Putamen (tissue), 1 donor: ENCODE measurements at regions not wholly inside any gene's neighbourhood (a gene's known extent, or its start where the extent isn't known, plus 50 kb on each side); places are given as distances from the start of the nearest gene placed in this dataset.
"Not testable (repeated sequence)": the region's sequence is repeated elsewhere in the genome, so short reads cannot be mapped to it uniquely, and the experiment has no call there.

Experiments used
- DNase-seq: peaks from one replicate; pipeline ENCODE4 v3.0.0-alpha.2; 2016; ENCODE audit warnings: low spot score

DNA sequence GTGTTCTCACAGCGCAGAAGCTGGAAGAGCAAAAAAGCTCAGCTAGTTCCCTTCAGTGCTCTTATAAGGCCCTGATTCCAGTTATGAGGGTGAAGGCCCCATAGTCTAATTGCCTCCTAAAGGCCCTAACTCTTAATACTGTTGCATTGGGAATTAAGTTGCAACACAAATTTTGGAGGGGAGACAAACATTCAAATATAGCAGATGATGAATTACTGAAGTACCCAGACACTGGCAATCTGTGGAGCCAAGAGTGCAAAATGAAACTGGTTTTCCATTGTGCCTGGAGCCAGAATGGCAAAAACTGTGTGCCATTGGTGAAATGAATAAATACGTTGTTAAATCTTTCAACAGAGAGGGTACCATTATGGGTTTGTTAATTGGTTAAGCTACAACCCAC lies 356.0 kb downstream of the PPARGC1A start:
- DNase-seq = no peak

DNA sequence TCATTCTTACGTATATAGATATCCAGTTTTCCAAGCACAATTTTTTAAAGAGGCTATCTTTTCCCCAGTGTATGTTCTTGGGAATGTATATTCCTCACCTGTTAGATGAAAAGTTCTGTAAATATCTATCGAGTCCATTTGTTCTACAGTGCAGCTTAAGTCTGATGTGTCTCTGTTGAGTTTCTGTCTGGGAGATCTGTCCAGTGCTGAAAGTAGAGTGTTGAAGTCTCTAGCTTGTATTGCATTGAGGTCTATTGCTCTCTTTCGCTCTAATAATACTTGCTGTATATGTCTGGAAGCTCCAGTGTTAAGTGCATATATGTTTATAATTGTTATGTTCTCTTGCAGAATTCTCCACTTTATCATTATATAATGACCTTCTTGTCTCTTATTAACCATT lies 373.1 kb downstream of the PPARGC1A start:
- no peak for DNase-seq

DNA sequence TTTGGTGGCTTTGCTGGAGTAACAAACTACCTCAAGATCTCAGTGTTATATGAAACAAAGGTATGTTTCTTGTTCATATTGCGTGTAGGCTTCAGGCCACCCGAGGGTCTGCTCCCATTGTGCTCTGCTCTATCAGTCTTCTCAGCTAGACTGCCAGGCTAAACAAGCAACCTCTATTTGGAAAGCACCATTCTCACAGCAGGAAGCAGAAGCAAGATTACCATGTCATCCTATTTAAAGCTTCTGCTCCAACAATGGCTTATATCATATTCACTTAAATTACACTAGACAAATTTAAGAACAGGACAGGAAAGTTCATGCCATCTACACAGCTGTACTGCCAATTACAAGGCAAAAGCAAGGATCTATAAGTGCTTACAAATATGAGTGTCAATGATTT lies 385.8 kb downstream of the PPARGC1A start:
- no peak for DNase-seq

DNA sequence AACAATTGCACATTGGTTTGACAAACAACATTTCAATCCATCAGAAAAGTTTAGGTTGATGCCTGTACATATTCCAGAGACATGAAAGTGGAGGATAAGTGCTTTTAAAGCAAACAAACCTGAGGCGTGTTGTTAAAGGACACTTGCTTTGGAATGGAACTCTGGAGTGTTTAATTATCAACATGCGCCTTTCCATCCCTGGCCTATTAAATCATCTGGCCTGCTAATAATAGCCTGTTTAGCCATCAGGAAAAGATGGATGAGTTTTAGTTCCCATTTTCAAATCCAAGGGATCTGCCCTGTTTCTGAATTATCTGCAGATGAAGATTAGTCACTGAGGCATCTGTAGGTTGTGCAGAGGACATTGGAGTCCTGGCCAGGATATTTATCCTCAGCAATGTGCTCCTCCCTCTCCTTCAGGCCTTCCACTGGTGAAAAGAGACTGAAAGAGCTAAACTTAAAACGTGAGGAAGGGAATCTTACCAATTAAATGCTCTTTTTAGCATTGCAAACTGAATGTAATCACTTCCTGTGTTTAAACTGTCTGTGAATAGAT lies 388.9 kb downstream of the PPARGC1A start:
- no peak for DNase-seq

DNA sequence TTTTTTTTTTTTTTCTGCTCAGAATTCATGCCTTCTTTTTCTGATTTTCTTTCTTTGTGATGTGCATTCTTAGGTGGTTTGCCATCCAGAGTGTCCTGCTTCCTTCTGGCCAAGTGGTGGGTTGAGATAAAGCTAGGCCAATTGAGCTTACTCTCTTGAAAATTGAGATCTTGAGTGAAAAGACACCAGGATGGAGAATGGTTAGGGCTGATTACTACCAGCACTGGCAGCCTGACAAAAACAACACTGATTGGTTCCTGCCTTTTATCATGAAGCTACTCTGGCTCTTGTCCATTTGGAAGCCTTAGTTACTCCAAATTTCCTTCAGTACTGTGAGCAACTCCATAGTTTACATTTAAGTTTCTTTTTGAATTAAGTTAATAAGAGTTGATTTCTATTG lies 404.0 kb downstream of the PPARGC1A start:
- no peak for DNase-seq

DNA sequence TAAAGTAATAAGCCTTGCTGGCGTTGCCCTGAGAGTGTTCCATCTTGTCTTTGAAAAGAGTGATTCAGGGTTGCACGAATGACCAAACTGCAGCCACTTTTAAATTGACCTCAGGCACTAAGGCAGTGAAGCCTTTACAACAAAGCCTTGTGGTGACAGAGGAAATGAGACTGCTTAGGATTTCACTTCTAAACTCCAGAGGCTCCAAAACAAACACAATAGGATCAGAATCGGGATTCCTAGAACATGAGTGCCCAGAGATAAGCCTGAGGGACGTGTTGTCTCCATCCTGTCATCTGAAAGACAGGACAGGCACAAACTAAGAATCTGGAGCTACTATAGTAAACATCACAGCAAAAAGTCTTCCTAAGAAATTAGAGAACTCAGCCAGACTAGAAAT lies 405.2 kb downstream of the PPARGC1A start:
- DNase-seq = no peak

DNA sequence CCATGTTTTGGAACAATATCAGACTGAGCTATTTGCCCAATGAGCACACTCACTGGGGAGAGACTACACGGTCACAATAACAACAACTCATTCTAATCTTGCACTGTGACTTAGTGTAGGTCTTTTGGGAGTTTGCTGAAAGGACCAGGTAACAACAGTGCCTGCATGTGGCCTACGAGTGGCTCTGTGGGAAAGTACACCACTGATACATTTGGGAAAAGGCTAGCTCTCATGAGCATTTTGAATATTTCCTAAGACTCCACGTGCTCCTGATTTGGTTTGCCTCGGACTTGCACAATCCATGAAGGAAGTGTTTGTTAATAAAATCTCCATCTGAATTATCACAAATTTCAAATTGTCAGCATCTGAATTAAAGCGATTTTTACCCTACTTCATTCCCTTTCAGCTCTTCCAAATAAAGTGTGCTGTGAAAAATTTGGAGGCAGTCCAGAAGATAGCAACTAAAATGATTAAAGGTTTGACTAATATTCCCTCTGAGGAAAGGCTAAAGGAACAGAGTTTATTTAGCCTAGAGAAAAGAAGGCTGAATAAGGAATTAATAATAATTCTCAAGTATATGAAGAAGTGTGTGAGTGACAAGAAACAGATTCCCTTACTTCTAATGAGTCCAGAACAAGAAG lies 406.4 kb downstream of the PPARGC1A start:
- DNase-seq = no peak

DNA sequence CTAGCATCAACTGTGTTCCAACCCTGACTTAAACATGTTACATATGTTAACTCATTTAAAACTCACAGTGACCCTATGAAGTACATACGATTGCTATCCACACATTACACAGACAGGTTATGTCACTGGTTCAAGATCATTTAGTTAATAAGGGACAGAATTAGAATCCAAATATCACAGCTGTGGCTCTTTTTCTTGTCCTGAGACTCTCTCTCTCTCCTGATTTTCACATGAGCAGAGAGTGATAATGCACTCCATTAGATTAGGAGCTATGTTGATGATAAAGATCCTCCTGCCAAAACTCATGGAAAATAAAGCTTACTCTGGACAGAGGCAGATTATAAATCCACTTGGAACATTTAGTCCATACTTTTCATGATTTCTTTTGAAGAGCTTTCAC lies 408.3 kb downstream of the PPARGC1A start:
- DNase-seq = no peak

DNA sequence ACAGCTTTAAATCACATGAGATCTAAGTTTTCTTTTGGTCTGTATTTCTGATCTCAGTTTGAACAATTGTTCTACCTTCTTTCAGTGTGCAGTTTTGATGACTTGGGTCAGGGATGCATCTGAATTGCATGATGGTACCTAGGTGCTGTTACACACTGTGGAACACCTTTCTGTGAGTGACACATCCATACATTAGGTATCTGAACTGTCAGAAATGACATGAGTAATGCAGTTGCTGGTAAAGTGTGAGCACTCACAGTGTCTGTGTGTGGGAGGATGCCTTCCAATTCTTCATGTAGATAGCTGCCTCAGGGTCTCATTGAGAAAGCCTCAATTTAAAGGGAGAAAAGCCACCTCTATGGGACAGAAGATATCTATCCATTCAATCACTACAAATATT lies 411.9 kb downstream of the PPARGC1A start:
- no peak for DNase-seq

DNA sequence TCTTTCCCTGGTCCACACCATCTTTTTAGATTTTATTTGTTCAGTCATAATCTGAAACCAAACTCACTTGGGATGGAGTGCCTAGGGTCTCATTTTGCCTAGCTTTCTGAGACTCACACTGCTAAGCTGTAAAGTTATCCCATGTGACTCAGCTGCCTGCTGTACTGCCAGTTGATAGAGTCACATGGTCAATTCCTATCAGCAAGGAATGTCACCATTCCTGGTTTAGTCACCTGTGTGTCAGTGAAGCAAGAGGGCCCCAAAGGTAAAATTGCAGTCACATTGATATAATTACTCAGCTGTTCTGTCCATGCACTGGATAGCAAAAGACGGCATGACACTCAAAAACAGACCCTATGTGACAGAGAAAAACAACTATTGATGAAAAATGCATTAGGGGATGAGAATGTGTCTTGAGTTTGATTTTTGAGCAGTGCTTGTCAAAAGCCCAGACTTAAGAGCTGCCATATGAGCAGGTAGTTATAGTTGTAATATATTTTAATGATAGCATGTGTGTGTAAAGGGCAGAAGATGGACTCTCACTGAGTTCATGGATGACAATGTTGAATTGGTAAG lies 413.2 kb downstream of the PPARGC1A start:
- DNase-seq = no peak

DNA sequence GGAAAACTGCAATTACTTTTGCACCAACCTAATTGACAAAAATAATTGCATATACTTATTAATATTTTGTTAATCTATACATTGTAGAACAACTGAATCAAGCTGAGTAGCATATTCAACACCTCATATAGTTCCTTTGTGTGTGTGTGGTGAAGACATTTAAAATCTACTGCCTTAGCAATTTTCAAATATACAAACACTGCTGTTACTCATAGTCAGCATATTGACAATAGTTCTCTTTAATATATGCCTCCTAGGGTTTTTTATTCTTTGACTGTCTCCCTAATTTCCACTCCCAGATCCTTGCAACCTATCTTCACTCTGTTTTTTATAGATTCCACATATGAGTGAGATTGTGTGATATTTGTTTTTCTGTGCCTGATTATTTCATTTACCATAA lies 426.8 kb downstream of the PPARGC1A start:
- no peak for DNase-seq

DNA sequence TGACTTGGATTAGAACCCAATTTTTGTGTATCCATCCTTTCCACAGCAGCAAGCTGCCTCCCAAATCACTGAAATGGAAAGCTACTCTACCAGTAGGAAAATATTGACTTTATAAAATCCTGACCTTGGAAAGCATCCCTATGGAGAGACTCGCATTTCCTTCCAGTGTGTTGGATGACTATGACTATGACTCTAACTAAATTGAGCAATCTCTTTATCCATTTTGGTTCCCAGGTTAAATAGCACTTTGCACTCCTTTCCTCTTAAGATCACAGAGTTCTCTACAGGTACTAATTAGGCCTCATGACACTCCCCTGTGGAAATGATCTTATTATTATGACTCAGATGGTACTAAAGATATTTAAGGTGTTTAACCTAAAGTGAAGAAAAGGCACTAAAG lies 431.8 kb downstream of the PPARGC1A start:
- DNase-seq = no peak

DNA sequence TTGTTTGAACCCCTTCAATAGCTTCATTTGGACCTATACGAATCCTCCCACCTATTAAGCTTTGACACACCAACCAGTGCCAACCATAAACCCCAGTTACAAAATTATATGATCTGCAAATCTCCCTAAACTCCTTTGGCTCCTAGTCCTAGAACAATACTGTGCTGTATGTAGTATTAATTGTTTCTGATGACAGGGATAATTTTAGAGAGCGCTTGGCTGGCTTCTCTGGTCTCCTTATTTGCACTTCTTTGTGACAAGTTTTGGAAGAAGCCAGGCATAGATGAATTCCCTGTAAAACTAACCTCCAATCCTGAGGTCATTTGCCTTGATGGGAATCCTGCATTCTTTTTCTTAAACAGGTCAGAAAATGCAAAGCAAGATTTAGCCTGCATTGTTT lies 433.0 kb downstream of the PPARGC1A start:
- no peak for DNase-seq

DNA sequence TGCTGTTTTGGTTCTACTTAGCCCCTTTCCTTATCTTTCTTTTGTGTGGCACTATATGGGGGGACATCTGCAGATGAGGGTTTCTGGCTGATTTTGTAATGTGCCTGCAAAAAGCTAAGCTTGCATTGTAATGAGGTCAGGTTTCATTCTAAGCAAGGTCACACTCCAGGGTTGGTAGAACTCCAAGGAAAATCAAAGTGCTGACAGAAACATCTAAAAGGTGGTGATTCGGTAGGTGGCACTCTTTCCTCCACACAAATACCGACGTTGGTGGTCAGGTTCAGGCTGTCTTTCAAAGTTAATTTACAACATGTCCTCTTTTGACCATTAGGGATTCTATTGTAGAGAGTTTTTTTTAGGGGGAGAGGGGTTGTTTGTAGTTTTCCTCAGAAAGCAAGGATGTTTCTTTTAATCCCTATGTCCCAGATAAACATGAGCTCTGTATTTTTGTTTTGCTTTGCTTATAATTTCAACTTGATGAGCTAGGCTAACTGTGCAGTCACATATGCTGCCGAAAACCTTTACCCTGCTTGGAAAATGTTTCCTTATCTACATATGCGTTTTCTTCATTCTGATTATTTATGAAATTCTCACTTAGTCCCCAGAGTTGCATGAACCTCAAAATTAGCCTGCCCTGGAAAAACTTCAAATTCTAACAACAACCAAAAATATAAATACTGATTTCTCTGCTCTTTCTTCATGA lies 434.2 kb downstream of the PPARGC1A start:
- no peak for DNase-seq

DNA sequence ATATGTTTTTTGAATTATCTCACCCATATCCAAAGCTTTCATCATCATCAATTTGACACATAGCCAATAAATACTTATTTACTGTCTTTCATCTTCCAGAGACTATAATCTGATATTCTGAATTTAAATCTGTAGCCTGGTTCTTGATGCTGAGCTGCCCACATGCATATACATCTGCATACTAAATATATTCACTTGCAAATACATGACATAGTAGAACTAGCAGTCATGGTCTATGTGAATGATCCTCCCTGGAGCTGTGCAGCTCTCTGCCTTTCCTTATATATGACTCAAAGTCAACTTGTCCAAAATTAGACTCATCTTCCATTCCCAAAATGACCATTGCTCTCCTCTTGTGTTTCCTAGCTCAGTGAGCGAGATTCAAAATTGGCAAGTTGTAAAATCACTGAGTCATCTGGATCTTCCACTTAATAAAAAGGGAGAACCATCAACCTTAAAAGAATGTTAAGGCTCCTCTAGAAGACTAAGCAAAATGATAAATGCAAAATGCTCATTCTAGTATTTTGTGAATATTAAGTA lies 448.2 kb downstream of the PPARGC1A start:
- DNase-seq = no peak

DNA sequence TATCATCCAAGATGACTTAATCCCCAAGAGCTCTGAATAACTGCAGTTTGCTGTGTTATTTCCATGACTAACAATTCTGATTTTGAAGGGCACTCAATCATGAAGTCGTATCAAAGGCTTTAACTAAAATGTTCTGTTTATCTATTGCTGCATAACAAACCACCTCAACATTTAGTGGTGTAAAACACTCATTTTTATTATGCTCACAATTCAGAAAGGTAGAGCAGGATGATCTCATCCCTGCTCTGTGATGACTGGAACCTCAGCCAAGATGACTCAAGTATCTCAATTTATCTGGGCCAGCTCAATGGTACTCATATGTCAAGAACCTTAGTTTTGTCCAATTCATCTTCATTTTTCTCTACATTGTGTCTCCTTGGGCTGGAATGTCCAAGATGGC lies 451.1 kb downstream of the PPARGC1A start:
- no peak for DNase-seq

DNA sequence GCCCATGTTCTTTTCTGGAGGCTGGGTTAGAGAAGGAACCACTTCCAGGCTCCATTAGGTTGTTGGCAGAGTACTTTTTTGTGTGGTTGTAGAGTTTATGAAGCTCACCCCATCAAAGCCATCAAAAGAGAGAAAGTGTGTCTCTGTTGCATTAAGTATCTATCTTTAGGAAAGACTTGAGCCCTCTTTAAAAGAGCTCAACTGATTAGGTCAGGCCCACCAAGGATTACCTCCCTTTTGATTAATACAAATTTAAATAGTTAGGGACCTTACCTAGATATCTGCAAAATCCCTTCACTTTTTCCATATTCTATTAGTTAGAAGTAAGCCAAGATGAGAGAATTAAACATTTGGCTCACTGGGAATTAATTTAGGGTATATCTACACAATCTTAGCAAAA lies 460.4 kb downstream of the PPARGC1A start:
- DNase-seq = no peak

DNA sequence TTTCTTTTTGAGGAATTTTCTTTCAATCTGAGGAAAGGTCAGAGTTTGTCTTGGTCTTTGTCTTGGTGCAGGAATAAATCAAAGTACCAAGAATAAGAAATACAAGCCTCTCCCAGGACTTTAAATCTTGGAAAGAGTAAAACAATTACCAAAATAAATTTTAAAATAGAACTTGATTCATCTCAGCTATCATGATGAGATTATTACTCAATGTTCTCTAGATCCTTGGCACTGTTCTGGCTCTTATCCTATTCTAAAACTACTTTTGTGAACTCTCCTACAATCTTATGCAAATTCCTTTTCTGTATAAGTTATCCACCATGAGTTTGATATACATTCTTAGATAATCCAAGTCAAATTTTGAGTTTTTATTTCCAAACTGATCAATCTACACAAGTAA lies 464.3 kb downstream of the PPARGC1A start:
- DNase-seq = no peak

DNA sequence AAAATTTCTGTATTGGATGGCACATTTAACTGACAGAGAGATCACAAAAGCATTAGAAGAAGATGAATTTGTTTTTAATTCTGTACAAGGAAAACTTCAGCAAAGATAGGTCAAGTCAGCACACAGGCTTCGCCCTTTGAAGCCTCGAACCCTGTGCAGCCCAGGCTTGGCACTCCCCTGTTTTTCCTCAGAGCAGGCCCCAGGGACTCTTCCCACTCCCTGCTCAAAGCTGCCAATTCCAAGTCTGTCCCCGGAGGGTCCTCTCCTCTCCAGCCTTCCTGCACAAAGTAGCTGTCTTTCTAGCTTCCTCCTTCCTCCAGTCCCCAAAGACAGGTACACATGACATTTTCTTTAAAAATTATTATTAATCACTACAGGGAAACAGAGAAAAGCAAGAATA lies 466.3 kb downstream of the PPARGC1A start:
- DNase-seq = no peak

DNA sequence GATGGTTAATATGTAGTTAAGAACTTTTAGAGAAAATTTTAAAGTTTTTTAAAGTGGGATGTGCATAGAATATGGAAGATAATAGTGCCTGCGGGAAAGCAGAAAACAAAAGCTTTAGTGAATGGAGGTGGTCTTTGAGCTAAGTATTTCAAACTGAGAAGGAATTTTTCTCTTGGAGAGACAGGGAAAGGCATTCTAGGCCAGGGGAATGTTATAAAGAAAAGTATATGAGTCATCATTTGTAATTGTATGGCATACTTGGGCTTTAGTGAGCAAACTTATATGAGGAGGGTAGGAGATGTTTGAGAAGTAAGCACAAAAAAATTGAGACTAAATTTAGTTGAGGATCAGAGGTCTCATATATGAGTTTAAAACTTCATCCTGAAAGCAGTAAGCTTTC lies 467.0 kb downstream of the PPARGC1A start:
- DNase-seq = no peak

DNA sequence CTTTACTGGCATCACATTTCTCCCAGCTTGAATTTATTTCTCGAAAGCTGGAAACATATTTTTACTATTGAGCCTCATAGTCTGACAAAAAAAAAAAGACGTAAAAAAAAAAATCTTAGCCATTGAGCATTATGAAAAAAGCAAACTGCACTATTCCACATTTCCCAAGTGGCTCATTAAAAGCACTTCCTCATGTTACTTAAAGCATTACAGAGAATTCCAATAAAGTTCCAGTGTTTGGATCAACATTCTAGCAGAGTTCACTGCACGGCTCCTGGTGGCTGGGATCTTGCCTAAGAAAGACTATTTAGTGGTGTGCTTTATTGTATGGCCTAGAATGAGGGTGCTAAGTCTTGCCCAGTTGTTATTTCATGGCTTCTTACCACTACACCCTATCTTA lies 476.2 kb downstream of the PPARGC1A start:
- no peak for DNase-seq

DNA sequence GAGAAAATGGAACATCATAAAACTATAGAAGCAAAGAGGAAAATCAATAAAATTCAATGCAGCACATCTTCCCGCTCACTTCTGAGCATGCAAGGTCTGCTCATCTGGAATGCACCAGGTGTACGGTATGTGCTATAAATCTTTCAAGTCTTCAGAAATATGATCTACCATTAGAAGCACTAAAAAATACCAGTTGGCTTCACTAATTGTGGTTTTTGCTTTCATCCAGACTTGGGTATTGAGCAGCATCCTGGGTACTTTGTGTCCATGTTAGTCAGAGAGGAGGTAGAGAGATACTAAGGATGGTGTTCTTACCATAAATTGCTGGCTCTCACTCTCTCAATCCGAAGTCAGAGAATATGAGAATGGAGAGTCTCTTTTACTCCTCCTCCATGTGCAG lies 477.1 kb downstream of the PPARGC1A start:
- DNase-seq = no peak

DNA sequence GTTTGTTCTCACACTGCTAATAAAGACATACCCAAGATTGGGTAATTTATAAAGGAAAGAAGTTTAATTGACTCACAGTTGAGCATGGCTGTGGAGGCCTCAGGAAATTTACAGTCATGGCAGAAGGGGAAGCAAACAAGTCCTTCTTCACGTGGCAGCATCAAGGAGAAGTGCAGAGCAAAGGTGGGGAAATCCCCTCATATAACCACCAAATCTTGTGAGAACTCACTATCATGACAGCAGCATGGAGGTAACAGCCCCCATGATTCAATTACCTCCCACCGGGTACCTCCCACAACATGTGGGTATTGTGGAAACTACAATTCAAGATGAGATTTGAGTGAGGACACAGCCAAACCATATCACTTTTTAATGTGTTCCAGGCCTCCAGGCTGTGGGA lies 480.9 kb downstream of the PPARGC1A start:
- DNase-seq = not testable (repeated sequence)
